T1000 (cell line): ENCODE measurements at regions not wholly inside any gene's neighbourhood (a gene's known extent, or its start where the extent isn't known, plus 50 kb on each side); places are given as distances from the start of the nearest gene placed in this dataset.

Experiments used
- DNase-seq: peaks from one replicate; lab custom pipeline; 2025; ENCODE audit warnings: mixed read lengths; lab: John Stamatoyannopoulos, UW

DNA sequence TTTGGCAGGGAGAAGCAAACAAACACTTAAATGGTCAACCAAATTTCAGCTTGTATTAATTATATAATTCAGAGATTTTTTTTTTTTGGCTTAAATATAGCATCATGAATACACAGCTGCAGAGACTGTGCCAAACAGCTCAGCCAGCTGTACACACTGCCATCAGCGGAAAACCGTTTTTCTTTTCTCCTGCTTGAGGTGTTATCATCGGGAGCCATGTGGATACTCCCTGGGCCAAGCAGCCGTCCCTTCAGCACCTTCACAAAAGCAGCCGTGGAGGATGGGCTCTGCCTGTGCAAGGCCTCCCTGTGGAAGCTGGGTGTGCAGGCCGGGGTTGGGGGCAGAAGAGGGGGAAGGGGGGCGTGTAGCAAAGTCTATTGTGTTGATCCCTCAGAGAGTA lies 85.0 kb downstream of the NUF2 start:
- no peak for DNase-seq

DNA sequence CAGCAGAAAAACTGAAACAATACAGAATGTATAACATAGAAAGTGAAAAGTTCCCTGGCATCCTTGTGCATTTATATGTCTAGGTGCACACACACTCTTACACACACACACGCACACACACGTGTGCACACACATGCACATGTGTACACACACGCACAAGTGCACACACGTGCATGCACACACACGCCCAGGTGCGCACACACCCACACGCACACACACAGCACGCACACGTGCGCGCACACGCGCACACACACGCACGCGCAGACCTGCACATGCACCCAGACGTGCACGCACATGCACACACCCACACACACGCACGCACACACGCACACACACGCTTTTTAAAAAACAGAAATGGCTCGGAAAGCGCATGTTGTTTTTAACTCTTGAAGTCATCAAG lies 86.5 kb downstream of the NUF2 start:
- DNase-seq = no peak

- DNase-seq = no peak
Measured at GRCh38 chr1:163410073-163410999, 88.6 kb downstream of the NUF2 start.

GRCh38 chr1:163412221-163412620 lies 90.5 kb downstream of the NUF2 start:
- DNase-seq = no peak

DNA sequence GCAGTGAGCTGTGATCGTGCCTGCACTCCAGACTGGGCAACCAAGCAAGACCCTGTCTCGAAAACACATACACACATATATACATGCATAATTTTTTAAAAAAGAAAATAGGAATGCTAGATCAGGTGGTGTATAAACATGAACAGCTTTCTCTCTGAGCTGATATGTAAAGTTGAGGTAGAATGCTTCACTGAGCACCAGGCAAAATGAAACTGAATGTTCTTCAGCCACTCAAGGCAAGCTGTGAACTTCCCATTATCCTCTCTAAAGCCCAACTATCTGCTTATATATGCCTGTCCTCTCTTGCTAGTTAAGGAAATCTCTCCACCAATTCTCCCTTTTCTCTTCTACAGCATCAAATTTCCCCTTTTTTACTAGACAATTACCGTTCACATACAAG lies 93.0 kb downstream of the NUF2 start:
- no peak for DNase-seq

GRCh38 chr1:163421701-163422100 lies 99.9 kb downstream of the NUF2 start:
- no peak for DNase-seq

- no peak for DNase-seq
Measured at GRCh38 chr1:163422738-163423404, 101.1 kb downstream of the NUF2 start.

GRCh38 chr1:163426505-163427251 lies 104.9 kb downstream of the NUF2 start:
- no peak for DNase-seq

GRCh38 chr1:163427279-163427678 lies 105.5 kb downstream of the NUF2 start:
- no peak for DNase-seq

DNA sequence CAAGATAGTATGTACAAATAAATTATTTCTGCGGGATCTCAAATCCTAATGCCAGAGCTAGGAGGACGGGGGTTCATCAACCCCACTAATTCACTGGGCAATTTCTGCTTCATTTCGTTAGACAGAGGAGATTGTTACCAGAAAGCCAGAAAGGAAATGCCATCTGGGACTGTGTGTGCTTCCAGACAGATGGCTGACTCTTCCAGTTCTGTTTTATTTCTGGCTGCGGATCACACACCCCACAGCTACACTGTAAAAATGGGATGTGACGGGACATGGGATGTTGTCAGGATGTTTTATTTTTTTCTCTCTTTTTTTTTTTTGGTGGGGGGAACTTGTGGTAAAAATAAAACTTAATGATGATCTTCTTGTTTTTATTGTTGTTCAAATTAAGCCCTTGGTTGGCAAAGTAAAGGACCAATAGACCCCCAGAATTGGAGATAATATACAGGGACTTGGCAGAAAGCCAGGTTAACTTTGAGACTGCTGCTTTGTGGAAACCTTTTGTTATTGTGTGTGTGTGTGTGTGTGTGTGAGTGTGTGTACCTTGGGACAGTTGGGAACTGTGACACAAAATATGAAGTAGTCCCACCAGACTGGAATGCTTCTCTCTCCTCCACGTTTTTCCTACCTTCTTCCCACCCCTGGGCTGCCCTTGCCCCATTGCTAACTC lies 114.5 kb downstream of the NUF2 start:
- no peak for DNase-seq

DNA sequence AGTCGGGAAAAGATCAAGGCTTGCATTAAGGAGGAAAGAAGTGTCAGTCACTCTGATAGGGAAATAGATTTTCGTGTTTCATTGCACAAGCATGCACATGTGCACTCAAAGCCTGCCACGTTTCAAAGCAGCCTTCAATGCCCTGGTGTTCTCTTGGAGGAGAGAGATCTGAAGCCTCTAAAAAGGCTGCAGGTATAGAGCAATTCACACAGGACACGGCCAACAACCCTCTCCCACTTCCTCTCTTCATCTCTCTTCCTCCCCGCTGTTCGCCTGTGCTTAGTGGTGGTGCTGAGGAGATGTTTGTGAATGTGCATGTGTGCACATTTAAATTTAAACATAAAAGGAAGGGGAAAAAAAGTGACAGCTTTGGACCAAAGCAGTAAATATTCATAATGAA lies 117.7 kb downstream of the NUF2 start:
- DNase-seq = no peak

GRCh38 chr1:163440090-163440489 lies 118.3 kb downstream of the NUF2 start:
- DNase-seq = no peak

DNA sequence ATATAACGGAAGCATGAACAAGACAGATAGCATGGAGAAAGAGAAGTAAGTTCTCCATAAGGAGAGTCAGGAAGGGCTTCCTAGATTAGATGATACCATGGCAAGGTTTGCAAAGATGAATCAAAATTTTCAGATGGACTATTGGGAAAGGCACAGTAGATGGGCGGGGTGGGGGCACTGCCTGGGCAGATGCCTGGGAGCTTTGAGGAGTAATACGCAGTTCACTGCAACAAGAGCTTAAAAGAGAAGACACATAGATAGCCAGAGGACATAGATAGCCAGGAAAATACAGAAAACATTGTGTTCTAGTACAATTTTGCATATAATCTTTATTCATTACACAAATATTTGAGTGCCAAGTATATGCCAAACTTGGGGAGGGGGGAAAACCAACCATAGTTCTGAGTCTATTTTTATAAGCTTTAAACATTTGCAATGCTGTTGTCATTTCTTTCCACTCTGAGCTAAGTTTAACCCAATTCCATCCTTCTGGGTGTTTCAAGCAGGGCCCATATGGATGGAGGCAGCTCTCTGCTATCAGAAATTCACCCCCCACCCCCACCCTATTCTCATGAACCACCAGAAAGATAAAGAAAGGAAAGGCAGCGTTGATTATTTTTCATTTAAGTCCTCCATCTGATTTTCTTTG lies 120.6 kb downstream of the NUF2 start:
- DNase-seq = no peak

DNA sequence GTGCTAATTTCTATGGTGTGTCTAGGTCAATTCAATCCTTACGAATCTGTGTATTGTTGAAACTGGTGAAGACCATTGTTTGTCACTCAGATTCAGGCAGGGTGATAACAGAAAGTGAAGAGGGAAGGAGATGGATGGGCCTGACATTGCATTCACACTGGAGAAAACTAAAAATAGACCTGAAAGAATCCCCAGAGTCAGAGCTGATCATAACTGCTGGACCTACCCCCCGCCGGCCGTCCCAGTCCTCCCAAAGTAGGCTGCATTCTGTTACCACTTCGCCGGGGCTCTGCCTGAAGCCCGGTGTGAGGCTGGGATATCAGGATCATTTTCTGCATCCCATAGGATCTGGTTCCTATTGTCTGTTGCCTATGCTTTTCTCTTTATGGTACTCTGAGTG lies 121.1 kb downstream of the NUF2 start:
- no peak for DNase-seq

DNA sequence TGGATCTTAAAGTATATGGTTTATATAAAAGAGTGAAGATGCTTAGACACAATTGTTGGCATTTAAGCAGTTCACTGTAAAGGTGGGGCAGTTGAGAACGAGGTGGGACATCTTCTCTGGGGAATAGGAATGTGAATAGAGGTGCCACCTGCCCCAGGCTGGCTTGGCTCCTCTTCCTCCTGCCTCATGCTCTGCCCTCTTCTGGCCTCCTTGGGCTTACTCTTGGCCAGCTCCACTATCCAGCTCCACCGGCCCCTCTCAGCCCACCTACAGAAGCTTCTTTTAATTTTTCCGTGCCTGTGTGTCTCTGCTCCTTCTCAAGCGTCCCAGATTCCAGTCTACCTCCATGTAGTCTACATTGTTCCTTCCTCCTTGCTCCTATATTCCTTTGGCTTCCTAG lies 122.1 kb downstream of the NUF2 start:
- no peak for DNase-seq

- DNase-seq = no peak
Measured at GRCh38 chr1:163444665-163445064, 122.9 kb downstream of the NUF2 start.

DNA sequence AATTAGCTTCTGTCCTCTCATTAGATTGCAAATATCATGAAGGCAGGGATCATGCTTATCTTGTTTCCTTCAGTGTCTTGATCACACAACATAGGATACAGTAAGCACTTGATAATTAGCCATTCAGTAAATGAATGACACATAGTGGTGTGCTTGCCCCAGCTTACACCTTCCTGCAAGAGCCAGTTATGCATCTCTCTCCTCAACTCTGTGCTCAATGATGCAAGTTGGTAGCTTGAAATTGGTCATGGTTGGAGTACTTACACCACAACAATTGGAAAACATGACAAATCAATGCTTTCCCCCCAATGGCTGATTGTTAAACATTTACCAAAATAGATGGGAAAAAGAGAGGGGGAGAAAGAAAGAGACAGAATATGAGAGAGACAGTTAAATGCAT lies 129.2 kb downstream of the NUF2 start:
- DNase-seq = no peak

DNA sequence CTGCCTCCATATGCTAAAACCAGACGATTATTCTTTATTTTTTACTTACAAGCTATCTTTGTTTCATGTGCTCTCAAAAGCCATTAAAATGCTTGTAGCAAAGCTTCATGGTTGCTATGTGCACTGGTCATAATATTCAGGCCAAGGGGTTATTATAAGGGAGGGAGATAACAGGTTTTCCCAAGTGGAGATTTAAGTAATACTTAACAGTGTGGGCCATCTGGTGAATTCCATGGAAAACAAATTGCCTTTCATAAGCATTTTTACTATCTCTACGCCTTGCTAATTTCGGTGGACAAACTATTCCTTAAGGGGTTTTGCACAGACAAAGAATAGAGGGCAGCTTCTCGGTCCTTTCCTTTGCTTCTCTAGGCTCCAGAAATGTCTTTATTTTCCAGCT lies 137.8 kb downstream of the NUF2 start:
- DNase-seq = no peak

DNA sequence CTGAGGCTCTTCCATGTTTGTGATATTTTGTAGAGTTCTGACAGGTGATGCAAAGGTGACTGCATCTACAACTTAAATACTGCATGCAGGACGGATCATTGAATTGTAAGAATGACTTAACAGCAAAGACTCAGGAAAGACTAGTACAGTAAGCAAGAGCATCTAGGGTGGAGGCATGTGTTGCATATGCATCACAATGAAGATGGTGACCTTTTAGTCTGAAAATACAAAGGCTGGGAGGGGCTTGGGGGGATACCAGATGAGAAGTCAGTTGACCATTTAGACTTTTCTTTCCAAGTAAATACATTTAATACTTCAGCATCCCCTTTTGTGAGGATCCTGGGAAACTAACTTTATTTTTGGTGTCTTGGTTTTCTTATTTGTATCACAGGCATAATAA lies 145.5 kb downstream of the NUF2 start:
- no peak for DNase-seq

GRCh38 chr1:163471779-163472650 lies 150.3 kb downstream of the NUF2 start:
- DNase-seq = no peak
